ENCODE measurements at regions not wholly inside any gene's neighbourhood (a gene's known extent, or its start where the extent isn't known, plus 50 kb on each side); places are given as distances from the start of the nearest gene placed in this dataset.

GRCh38 chr10:117805139-117805538 is 241.6 kb downstream of the RAB11FIP2 start:
- Histone ChIP-seq H3K4me2 (ENCODE audit: low read length) (no peak overlapping the region), H3K4me1 (ENCODE audit: control insufficient read depth in 1 of 2, insufficient read depth in 2 of 2, low read length in 2 of 2) (no peaks in the 10 kb centered on the region), H3K79me2 (ENCODE audit: insufficient read depth, low read length) (no peaks in the 10 kb centered on the region), H2AFZ (ENCODE audit: low read depth, low read length, poor library complexity, severe bottlenecking) (no peak overlapping the region), H3K4me3 (replicated peaks in 1 of 2; ENCODE audit: low read depth in 1 of 2, low read length in 2 of 2) (no peak overlapping the region), H3K27me3 (ENCODE audit: insufficient read depth, low read length) (peaks cover 49% of the 10 kb centered on the region), H3K27ac (ENCODE audit: low read depth, low read length) (no peak overlapping the region), H3K36me3 (ENCODE audit: control insufficient read depth in 1 of 2, insufficient read depth in 2 of 2, low read length in 2 of 2) (no peaks in the 10 kb centered on the region), H3K9ac (ENCODE audit: low read length) (no peak overlapping the region), H3K9me2 (ENCODE audit: insufficient read depth) (no peaks in the 10 kb centered on the region), H4K20me1 (ENCODE audit: insufficient read depth) (no peaks in the 10 kb centered on the region), H3K9me3 (ENCODE audit: control insufficient read depth in 1 of 2, insufficient read depth in 1 of 2, low read depth in 1 of 2, low read length in 2 of 2) (no peaks in the 10 kb centered on the region)
- ChIA-PET RAD21 (ENCODE audit: low non-redundant PET in 1 of 2, low total read pairs in 2 of 2, uncharacterized antibody in 2 of 2, unreplicated experiment in 2 of 2) (no interaction called here), CTCF (no interaction called here), POLR2A (no interaction called here)
- TF ChIP-seq POLR2A (IDR thresholded peaks at IDR 0.05; ENCODE audit: borderline replicate concordance, extremely low read depth, insufficient read depth, insufficient read length) (no peak), POLR2AphosphoS5 (IDR thresholded peaks at IDR 0.05; ENCODE audit: low read depth, low read length) (no peak), SIN3A (IDR thresholded peaks at IDR 0.05; ENCODE audit: low read depth) (no peak), FOSL1 (IDR thresholded peaks at IDR 0.05; ENCODE audit: low read depth) (no peak), SRF (IDR thresholded peaks at IDR 0.05; ENCODE audit: low read depth) (no peak), REST (IDR thresholded peaks at IDR 0.05; ENCODE audit: low read depth) (no peak), ZBTB33 (IDR thresholded peaks at IDR 0.05; ENCODE audit: extremely low read depth, insufficient replicate concordance, low read length) (no peak), SP1 (IDR thresholded peaks at IDR 0.05; ENCODE audit: low read depth) (no peak), CTCF (IDR thresholded peaks at IDR 0.05 in 2 of 3, conservative IDR thresholded peaks at IDR 0.05 in 1 of 3; ENCODE audit: borderline replicate concordance in 1 of 3, insufficient read depth in 1 of 3, low read depth in 2 of 3, low read length in 2 of 3) (no peak)
- no TSS peak for BruUV-seq (replicated peaks)
- intact Hi-C loops (cut with micrococcal nuclease), result no loop called here
- no peak for DNase-seq (ENCODE audit: low read depth, low spot score)
- peak; percentile 38; the same call in 1 of the 2 replicates for ATAC-seq
